Cerebellar cortex (tissue), 1 donor: ENCODE measurements at regions not wholly inside any gene's neighbourhood (a gene's known extent, or its start where the extent isn't known, plus 50 kb on each side); places are given as distances from the start of the nearest gene placed in this dataset.
A peak's percentile ranks its signal among the peaks of the same experiment; 100 is the strongest.

Experiments used
- DNase-seq: peaks from one replicate; pipeline ENCODE4 v3.0.0-alpha.2; 2015; ENCODE audit warnings: low spot score

GRCh38 chr1:108082738-108083562 lies 117.2 kb downstream of the SLC25A24 start:
- no peak for DNase-seq

GRCh38 chr1:108082001-108082400 lies 117.0 kb upstream of the VAV3 start:
- peak; percentile 3 for DNase-seq

DNA sequence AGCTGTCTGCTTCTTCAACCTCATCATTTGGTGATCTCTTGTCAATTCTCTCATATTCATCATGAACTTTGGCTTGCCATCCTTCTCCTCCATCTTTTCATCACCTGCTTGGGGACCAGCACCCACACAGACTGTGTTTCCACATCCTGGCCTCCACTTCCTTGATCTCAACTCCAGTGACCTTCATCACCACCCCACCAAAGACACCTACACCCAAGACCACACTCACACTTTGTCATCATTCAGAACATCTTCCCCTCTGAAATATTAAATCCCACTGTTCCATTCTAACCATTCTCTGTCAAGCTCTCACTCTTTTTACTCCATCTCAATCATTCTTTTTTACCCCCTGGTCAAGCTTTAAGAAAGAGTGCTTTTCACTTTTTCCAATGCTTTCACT lies 115.5 kb upstream of the VAV3 start:
- no peak for DNase-seq

- DNase-seq = no peak
Measured at GRCh38 chr1:108079440-108080025, 114.6 kb upstream of the VAV3 start.

- DNase-seq = no peak
Measured at GRCh38 chr1:108077991-108078390, 113.0 kb upstream of the VAV3 start.

- DNase-seq = no peak
Measured at GRCh38 chr1:108075055-108075454, 110.1 kb upstream of the VAV3 start.

DNA sequence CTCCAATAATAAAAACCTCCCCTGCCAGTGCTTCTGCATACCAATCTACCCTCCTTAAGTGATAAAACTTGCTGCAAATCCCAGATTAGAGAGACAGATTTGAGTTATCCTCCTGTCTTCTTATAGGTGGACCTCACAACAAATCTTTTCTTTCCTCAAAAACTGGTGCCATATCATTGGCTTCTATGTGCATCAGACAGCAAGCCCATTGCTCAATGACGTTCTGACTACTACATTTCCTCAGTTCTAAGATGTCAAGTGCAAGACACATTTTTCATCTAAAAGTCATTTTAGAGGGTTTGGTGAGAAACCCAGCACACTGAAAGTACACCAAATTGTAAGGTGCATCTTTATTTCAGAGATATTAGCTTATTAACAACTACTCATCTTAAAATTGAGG lies 107.8 kb upstream of the VAV3 start:
- no peak for DNase-seq

GRCh38 chr1:108072212-108072611 lies 107.2 kb upstream of the VAV3 start:
- DNase-seq = no peak

DNA sequence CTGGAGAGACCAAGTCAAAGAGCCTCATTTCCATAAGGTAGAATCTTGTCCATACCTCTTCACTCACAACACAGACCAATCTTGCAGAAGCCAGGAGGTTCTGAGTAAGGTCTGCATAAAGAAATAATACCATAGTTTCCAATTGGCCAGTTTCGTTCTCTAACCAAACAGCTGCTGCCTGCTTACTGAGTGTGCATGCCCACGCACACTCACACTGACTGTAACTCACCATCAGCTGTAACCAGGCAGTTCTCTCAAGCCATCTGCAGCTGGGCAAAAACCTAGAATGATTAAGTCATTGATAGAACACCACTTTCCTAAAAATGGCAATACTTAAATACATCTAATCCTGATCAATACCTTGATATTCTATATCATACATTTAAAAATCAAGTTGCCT lies 106.6 kb upstream of the VAV3 start:
- no peak for DNase-seq

- no peak for DNase-seq
Measured at GRCh38 chr1:108070662-108071061, 105.7 kb upstream of the VAV3 start.

DNA sequence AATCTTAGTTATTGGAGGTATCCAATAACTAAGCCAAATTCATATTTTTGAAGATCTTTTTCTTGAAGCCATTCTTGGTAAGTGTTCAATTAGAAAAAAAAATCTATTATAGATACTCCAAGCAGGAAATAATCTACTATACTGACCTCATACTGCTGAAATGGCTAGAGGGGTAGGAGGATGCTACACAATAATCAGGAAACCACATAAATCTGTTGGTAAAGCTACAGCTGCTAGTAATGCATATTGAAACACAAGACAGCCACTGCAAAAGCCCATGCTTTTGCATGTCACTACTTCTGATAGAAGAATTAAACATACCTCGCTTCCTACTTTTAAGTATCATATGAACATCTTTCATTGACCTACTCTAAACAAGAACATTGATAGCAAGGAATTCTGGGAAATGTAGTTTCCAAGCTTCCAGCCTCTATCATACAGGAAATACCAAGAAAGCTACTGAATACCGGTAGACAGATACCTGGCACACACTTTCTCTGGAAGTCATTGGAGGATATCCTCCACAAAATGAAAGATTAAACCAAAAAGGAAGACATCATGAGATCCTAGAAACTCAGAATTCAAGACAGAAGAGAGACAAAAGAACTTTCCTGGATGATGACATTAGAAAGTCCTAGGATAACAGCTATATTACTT lies 103.0 kb upstream of the VAV3 start:
- DNase-seq = no peak

DNA sequence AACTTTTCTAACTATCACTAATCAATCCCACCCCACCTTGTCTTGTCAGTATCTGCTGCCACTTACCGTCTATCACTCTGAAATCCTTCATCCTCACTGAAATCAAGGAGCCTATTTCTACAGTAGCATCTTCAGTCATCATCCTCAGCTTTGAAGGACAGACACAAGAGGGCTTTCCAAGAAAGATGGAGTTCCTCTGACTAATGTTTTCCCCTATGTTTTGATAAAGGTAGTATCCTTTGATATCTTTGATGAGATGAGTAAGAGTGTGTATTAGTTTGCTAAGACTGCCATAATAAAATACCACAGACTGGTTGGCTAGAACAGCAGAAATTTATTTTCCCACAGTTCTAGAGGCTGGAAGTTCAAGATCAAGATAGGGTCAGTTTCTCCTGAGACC lies 101.8 kb upstream of the VAV3 start:
- DNase-seq = no peak

- DNase-seq = no peak
Measured at GRCh38 chr1:108064255-108064654, 99.3 kb upstream of the VAV3 start.

DNA sequence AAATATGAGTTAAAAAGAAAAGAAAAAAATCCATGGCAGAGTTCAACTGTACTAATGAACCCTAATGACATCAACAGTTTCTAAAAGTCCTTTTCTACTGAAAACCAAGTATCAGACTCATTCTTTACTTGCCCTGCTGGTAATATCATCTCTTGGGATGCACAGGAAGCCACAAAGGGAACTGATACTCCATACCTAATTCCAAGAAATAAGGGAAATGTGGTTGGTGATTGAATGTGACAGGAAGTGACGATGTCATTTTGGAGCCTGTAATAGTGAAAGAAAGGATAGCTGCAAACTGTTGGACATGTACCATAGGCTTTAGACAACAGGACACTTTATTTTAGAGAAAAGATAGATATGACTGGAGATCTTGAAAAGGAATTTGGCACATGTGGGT lies 98.7 kb upstream of the VAV3 start:
- DNase-seq = no peak

- DNase-seq = no peak
Measured at GRCh38 chr1:108059945-108060344, 95.0 kb upstream of the VAV3 start.

DNA sequence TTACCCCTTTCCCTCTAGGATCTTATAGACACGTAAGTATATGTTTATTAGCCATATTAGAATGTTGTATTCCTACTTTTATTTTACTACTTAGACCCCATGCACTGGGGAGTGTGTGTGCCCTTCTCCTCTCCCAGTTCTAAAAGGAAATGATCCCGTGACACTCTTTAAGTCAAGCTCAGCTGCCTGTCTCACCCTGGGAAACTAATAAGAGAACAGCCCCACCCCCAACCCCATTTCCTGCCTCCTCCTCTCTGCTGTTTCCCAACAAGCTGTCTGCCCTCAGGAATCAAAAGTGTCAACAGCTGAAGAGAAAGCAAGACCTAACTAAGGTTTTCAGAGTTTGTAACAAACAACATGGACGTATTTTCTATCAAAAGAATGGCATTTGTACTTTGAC lies 92.6 kb upstream of the VAV3 start:
- no peak for DNase-seq

- DNase-seq = no peak
Measured at GRCh38 chr1:108056436-108056990, 91.5 kb upstream of the VAV3 start.

DNA sequence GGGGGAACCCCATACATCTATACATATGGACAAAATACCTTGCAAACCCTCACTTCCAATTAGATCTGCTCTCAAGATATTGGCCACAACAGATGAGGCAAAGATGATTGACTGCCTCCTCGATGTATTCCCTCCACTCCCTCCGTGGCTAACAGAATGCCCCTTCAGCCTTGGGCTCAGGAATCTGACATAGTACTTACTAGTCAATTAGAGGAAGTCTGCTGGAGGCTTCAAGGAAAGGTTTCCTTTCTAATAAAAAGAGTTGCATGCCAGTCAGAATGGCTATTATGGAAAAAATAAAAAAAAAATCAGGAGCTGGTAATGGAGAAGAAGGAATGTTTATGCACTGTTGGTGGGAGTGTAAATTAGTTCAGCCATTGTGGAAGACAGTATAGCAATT lies 90.4 kb upstream of the VAV3 start:
- DNase-seq = no peak

GRCh38 chr1:108054396-108054795 lies 89.4 kb upstream of the VAV3 start:
- DNase-seq = no peak

- DNase-seq = no peak
Measured at GRCh38 chr1:108053270-108054013, 88.5 kb upstream of the VAV3 start.

DNA sequence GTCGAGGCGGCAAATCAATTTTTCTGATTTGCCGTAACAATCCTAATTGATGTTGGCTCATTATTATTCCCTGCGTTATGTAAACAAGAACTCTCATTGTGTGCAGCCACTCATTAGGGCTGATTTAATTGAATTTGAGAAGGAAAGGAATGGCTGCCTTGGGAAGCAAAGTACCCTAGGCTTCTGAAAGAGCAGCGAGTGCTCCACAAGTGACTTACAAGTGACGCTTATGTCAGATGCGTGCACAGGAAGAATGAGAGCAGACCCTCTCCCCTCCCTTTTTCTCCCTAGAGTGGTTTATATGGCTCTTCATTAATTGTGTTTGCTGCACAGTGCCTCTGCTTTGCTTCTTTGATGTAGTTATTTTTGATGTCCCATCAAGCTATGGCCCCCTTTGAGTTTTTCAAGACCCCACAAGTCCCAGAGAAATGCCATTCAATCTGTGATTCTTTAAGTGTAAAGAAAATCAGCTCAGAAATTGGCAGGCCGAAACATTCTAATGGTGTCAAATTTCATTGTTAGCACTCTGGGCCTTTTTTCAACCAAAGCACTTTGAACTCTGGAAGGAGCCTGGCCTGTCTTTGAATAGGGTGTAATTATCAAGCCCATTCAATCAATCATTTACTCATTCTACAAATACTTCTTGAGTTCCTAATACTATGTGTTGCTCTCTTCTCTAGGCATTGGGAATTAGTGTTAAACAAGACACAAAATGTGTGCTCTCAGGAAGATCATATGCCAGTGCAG lies 86.8 kb upstream of the VAV3 start:
- no peak for DNase-seq
